Urinary bladder (tissue), 3 donors: ENCODE measurements at regions not wholly inside any gene's neighbourhood (a gene's known extent, or its start where the extent isn't known, plus 50 kb on each side); places are given as distances from the start of the nearest gene placed in this dataset.
A peak's percentile ranks its signal among the peaks of the same experiment; 100 is the strongest.

Source experiments
- DNase-seq: peaks from one replicate; pipeline ENCODE4 v3.0.0-alpha.2; 2015; ENCODE audit errors: extremely low spot score
- H3K27ac ChIP-seq: one replicate; pipeline ENCODE4 v1.5.1; 2013; ENCODE audit warnings: low read depth, mild to moderate bottlenecking, moderate library complexity
- H3K36me3 ChIP-seq: one replicate; pipeline ENCODE4 v1.6.1; 2013; ENCODE audit warnings: mild to moderate bottlenecking, moderate library complexity; ENCODE audit not compliant: insufficient read depth
- H3K4me1 ChIP-seq: one replicate; pipeline ENCODE4 v1.6.1; 2013; ENCODE audit warnings: mild to moderate bottlenecking, moderate library complexity; ENCODE audit not compliant: insufficient read depth
- H3K4me3 ChIP-seq: one replicate; pipeline ENCODE4 v1.5.1; 2013; ENCODE audit warnings: low read depth, low read length
- WGBS: extraction: QIAGEN DNeasy Blood & Tissue Kit; methylation state at CpG from one replicate; pipeline ENCODE4 v1.1.7; 2013; 5-methylcytosine and 5-hydroxymethylcytosine counted together
- donor health status: healthy with polysubstance abuse.
- donor health status: healthy.

DNA sequence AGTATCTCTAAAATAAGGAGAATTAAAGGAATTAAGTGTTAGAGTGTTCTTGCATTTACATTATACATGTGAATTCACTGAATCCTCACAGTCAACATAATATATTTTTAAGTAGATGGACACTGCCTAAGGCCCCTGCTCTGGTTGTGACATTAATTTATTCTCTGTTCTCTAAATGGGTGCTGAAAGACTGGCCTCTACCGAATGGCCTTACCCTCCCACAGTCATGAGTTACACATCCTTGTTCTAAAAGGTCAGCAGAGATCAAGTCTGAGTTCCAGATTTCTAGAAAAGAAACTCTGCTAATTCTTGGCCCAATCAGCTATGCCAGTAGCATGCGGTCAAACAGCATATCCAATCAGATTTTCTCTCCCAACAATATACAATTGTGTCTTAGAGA, 193.2 kb downstream of the TM2D1 start:
- no peak for DNase-seq
- H3K4me3 ChIP-seq, result no peak overlapping the region
- H3K36me3 ChIP-seq, result no peaks in the 10 kb centered on the region
- 86% methylated on average over 2 of the region's 2 CpGs for WGBS
- H3K27ac ChIP-seq, result no peak overlapping the region
- H3K4me1 ChIP-seq, result no peaks in the 10 kb centered on the region

- H3K4me3 ChIP-seq, result no peak overlapping the region
- peak; percentile 5 for DNase-seq
- H3K36me3 ChIP-seq, result no peaks in the 10 kb centered on the region
- WGBS, result 96% methylated on average over 1 of the region's 1 CpG
- H3K27ac ChIP-seq, result no peak overlapping the region
- no peaks in the 10 kb centered on the region for H3K4me1 ChIP-seq
Measured at GRCh38 chr1:61523893-61524605, 200.9 kb downstream of the TM2D1 start.

DNA sequence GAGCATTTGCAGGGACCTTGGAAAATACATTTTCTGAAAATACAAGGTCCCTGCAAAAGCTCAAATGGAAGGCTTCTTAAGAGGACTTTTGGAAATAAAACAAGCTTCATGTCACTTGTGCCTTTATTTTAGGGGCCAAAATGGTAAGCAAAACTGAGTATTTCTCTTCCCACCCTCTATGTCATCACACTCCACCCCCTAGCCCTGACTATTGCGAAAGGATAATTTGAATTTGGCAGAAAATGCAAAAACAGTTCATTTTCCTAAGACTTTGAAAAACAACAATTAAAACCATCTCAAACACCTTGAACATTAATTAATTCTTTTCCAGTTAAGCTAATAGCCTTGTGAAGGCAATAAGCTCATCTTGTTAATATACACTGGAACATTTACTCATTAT, 201.7 kb downstream of the TM2D1 start:
- DNase-seq, result no peak
- Histone ChIP-seq H3K36me3 (no peaks in the 10 kb centered on the region), H3K4me1 (no peaks in the 10 kb centered on the region), H3K4me3 (no peak overlapping the region), H3K27ac (no peak overlapping the region)
- WGBS, result 86% methylated on average over 1 of the region's 1 CpG

DNA sequence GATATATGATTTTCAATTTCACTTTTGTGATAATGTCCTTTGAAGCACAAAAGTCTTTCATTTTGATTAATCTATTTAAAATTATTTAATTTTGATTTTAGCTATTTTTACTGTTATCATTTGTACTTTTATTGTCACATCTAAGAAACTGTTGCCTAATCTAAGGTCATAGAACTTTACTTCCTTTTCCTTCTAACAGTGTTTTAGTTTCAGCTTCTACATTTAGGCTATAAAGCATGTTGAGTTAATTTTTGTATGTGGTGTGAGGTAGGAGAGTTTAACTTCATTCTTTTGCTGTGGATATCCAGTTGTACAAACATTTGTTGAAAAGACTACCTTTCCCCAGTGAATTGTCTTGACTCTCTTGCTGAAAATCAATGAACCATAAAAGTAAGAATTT, 204.5 kb downstream of the TM2D1 start:
- Histone ChIP-seq H3K27ac (no peak overlapping the region), H3K4me3 (no peak overlapping the region), H3K4me1 (no peaks in the 10 kb centered on the region), H3K36me3 (no peaks in the 10 kb centered on the region)
- no peak for DNase-seq

DNA sequence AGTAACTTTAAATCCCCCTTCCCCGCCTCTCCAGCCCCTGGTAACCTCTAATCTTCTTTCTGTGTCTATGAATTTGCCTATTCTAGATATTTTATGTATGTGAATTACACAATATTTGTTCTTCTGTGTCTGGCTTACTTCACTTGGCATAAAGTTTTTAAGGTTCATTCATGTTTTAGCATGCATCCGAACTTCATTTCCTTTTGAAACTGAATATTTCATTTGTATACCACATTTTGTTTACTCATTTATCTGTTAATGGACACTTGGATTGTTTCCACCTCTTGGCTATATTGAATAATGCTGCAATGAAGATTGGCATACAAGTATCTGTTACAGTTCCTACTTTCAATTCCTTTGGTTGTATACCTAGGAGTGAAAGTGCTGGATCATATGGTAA, 205.3 kb downstream of the TM2D1 start:
- H3K36me3 ChIP-seq, result no peaks in the 10 kb centered on the region
- H3K4me1 ChIP-seq, result no peaks in the 10 kb centered on the region
- H3K4me3 ChIP-seq, result no peak overlapping the region
- 77% methylated on average over 2 of the region's 2 CpGs for WGBS
- H3K27ac ChIP-seq, result no peak overlapping the region
- DNase-seq, result no peak

GRCh38 chr1:61518670-61519400, 206.1 kb downstream of the TM2D1 start:
- no peaks in the 10 kb centered on the region for H3K36me3 ChIP-seq
- 94% methylated on average over 1 of the region's 1 CpG for WGBS
- no peaks in the 10 kb centered on the region for H3K4me1 ChIP-seq
- no peak overlapping the region for H3K4me3 ChIP-seq
- no peak overlapping the region for H3K27ac ChIP-seq
- DNase-seq, result no peak

GRCh38 chr1:61517345-61517744, 207.6 kb downstream of the TM2D1 start:
- WGBS, result 91% methylated on average over 4 of the region's 4 CpGs
- no peak for DNase-seq
- H3K4me1 ChIP-seq, result no peaks in the 10 kb centered on the region
- no peak overlapping the region for H3K27ac ChIP-seq
- H3K4me3 ChIP-seq, result no peak overlapping the region
- H3K36me3 ChIP-seq, result no peaks in the 10 kb centered on the region

DNA sequence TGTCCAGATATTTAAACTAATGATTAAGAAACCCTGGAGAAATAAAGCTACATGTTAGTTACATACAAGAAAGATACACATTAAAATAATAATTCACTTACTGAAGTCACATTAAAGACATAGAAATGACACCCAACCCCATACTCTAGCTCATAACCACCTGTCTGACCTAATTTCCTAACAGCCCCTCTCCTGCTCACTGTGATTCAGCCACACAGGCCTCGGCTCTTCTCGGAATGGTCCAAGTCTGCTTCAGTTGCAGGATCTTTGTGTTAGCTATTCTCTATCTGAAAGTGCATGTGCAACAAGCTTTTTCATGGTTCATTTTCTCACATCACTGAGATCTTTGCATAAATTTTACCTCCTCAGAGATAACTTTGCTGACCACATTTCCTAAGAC, 209.8 kb downstream of the TM2D1 start:
- no peak overlapping the region for H3K4me3 ChIP-seq
- DNase-seq, result no peak
- WGBS, result 77% methylated on average over 2 of the region's 2 CpGs
- H3K36me3 ChIP-seq, result no peaks in the 10 kb centered on the region
- H3K27ac ChIP-seq, result no peak overlapping the region
- no peaks in the 10 kb centered on the region for H3K4me1 ChIP-seq
